LNCaP clone FGC (cell line): ENCODE measurements at regions not wholly inside any gene's neighbourhood (a gene's known extent, or its start where the extent isn't known, plus 50 kb on each side); places are given as distances from the start of the nearest gene placed in this dataset.

Experiments
- DNase-seq: peaks from one replicate; pipeline ENCODE4 v3.0.0-alpha.2; 2011; ENCODE audit warnings: low read depth
- H3K4me3 ChIP-seq: 2 replicates; pipeline ENCODE4 v1.5.1; 2011; ENCODE audit warnings: mild to moderate bottlenecking, low read depth, low read length, control low read depth
- CTCF ChIP-seq: IDR thresholded peaks from 2 replicates; pipeline ENCODE4 v1.5.1; 2012; ENCODE audit warnings: mild to moderate bottlenecking; ENCODE audit not compliant: control insufficient read depth, insufficient read depth; ENCODE audit errors: extremely low read depth

- H3K4me3 ChIP-seq, result no peak overlapping the region
- DNase-seq, result no peak
- TF ChIP-seq CTCF, result no peak
Measured at GRCh38 chr1:55935236-55935635, 644.1 kb downstream of the PLPP3 start.

GRCh38 chr1:55932402-55932801 is 647.0 kb downstream of the PLPP3 start:
- no peak overlapping the region for H3K4me3 ChIP-seq
- TF ChIP-seq CTCF, result no peak
- no peak for DNase-seq

- no peak overlapping the region for H3K4me3 ChIP-seq
- no peak for DNase-seq
- TF ChIP-seq CTCF, result no peak
Measured at GRCh38 chr1:55931081-55931940, 648.1 kb downstream of the PLPP3 start.

- no peak for TF ChIP-seq CTCF
- H3K4me3 ChIP-seq, result no peak overlapping the region
- no peak for DNase-seq
Measured at GRCh38 chr1:55929652-55930051, 649.7 kb downstream of the PLPP3 start.

- H3K4me3 ChIP-seq, result no peak overlapping the region
- DNase-seq, result no peak
- no peak for TF ChIP-seq CTCF
Measured at GRCh38 chr1:55928576-55928975, 650.8 kb downstream of the PLPP3 start.

DNA sequence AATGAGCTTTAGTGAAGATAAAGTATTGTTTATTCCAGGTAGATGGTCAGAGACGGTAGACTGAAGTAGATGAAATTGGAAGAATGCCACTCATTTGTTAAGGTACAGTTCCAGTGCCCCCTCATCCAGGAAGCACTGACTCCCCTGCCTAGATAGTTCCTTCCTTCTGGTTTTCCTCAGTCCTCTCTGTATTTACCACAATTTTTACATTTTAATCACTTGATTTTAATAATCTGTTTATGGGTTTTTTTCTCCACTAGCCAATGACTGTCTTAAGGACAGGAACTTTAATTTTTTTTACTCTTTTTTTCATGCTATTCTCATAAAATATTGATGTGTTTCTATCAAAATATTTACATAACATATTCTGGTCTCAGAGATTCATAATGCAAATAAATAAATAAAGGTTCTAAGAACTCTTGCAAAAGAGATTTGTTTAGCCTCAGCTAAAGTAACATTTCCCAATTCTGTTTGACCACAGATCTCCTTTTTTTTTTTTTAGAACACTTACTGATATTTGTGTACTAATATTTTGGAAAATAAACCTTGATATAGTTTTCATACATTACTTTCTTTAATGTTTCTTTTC is 651.6 kb downstream of the PLPP3 start:
- TF ChIP-seq CTCF, result no peak
- H3K4me3 ChIP-seq, result no peak overlapping the region
- no peak for DNase-seq
